NB4 (cell line): ENCODE measurements at regions not wholly inside any gene's neighbourhood (a gene's known extent, or its start where the extent isn't known, plus 50 kb on each side); places are given as distances from the start of the nearest gene placed in this dataset.

Experiments used
- DNase-seq: peaks from one replicate; pipeline ENCODE4 v3.0.0; 2010; ENCODE audit warnings: low read depth
- H3K4me3 ChIP-seq: one replicate; pipeline ENCODE4 v1.5.1; 2011; ENCODE audit warnings: mild to moderate bottlenecking, low read depth, low read length, moderate library complexity
- MAX ChIP-seq: IDR thresholded peaks from 2 replicates; pipeline ENCODE4 v1.6.1; 2011; ENCODE audit warnings: low read depth, low read length
- MYC ChIP-seq: IDR thresholded peaks from 2 replicates; pipeline ENCODE4 v1.6.1; 2011; ENCODE audit warnings: low read depth, low read length
- POLR2A ChIP-seq: IDR thresholded peaks from 2 replicates; pipeline ENCODE4 v1.6.1; 2011; ENCODE audit warnings: mild to moderate bottlenecking; ENCODE audit not compliant: insufficient read length; ENCODE audit errors: extremely low read depth
- TF ChIP-seq, protein P1 (sequence below): IDR thresholded peaks from one replicate; pipeline ENCODE4 v1.5.1; 2012; ENCODE audit warnings: low read depth, low read length

DNA sequence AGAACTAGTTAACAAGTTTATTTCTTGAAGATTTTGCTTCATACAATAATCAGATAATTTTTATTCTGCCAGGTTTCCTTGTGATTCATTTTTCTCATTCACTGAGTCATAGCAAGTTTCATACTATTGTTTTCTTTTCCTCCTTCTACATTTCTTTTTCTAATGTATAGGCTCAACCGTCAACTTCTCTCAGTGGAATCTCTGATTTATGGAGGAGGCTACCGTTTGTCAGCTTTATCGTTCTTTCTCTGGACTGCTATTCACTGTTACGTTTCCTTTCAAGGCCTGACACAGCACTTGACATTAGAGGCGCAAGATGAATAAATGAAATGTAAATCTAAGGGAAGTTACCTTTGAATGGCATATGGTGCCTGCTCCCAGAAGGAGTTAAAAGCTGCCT lies 284.3 kb upstream of the NR5A2 start:
- DNase-seq = no peak
- TF ChIP-seq POLR2A (no peak), MAX (no peak), MYC (no peak)
- TF ChIP-seq, protein P1, sequence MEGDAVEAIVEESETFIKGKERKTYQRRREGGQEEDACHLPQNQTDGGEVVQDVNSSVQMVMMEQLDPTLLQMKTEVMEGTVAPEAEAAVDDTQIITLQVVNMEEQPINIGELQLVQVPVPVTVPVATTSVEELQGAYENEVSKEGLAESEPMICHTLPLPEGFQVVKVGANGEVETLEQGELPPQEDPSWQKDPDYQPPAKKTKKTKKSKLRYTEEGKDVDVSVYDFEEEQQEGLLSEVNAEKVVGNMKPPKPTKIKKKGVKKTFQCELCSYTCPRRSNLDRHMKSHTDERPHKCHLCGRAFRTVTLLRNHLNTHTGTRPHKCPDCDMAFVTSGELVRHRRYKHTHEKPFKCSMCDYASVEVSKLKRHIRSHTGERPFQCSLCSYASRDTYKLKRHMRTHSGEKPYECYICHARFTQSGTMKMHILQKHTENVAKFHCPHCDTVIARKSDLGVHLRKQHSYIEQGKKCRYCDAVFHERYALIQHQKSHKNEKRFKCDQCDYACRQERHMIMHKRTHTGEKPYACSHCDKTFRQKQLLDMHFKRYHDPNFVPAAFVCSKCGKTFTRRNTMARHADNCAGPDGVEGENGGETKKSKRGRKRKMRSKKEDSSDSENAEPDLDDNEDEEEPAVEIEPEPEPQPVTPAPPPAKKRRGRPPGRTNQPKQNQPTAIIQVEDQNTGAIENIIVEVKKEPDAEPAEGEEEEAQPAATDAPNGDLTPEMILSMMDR = no peak
- H3K4me3 ChIP-seq = no peak overlapping the region

DNA sequence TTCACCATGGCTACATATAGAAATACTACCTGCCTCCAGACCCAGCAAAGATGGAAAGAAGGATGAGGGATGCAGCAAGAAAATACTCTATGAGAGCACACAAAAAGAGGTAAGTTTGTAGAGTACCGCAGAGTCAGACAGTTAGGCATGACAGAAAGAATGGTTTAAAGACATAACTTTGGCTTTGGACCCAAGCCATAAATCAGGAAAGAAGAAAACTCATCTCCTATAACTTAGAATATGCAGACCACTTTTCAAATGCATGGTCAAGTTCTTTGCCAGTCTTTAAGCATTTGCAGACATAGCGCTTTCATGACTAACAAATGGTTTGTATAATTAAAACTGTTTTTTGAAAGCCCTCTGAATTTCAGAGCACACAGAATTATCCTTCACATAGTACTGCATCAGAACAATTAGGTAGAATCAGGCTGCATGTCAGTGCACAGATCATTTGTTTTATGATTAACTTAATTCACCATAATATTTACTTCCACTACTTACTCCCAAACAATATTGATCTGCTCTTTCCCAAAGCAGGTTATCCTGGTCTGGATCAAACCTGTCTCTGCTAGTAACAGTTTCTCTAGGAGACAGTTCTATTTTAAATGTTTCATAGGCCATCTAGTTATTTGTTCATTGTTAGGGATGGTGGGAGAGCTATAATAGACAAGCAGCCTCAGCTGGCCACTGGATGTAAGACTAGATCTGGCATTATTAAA lies 280.7 kb upstream of the NR5A2 start:
- DNase-seq = no peak
- TF ChIP-seq POLR2A = no peak
- no peak for TF ChIP-seq MYC
- TF ChIP-seq, protein P1 = no peak
- no peak for TF ChIP-seq MAX
- no peak overlapping the region for H3K4me3 ChIP-seq

DNA sequence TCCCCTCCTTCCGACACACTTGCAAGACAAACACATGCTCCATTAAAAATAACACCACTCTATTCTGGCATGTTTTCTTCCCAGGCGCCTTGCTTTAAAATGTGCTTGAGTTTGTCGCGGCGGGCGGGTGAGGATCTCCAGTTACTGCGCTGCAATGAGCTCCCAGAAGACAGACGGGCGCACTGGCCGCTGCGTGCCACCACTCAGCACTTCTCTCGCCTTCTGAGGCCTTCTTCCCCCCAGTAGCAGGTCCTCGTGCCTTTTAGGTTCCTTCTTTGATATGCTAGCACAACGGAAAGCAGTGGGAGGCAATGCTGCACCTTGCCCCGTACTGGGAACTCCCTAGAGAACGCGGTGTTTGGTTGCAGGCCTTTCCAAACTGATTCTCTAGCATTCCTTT lies 279.5 kb upstream of the NR5A2 start:
- TF ChIP-seq, protein P1 = no peak
- TF ChIP-seq MAX (no peak), MYC (no peak), POLR2A (no peak)
- H3K4me3 ChIP-seq = no peak overlapping the region
- DNase-seq = no peak

DNA sequence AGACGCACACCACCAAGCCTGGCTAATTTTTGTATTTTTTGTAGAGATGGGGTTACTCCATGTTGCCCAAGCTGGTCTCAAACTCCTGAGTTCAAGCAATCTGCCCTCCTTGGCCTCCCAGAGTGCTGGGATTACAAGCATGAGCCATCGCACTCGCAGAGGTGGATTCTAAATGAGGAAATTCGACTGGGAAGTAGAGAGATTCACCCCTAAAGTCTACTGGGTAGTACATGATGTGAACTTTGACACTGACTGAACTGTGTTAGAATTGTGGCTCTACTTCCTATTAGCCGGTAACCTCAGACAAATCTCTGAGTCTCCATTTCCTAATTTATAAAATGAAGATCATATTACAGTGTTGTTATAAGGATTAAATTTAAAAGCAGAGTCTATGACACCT lies 276.0 kb upstream of the NR5A2 start:
- TF ChIP-seq, protein P1 = no peak
- TF ChIP-seq MAX (no peak), MYC (no peak), POLR2A (no peak)
- no peak for DNase-seq

GRCh38 chr1:199751962-199752687 lies 275.4 kb upstream of the NR5A2 start:
- no peak for DNase-seq

More for the DNA sequence above, 276.0 kb upstream of the NR5A2 start:
- H3K4me3 ChIP-seq = no peak overlapping the region

More at GRCh38 chr1:199751962-199752687, 275.4 kb upstream of the NR5A2 start:
- no peak overlapping the region for H3K4me3 ChIP-seq
- TF ChIP-seq POLR2A (no peak), MAX (no peak), MYC (no peak)
- TF ChIP-seq, protein P1 = no peak
